ENCODE measurements at regions not wholly inside any gene's neighbourhood (a gene's known extent, or its start where the extent isn't known, plus 50 kb on each side); places are given as distances from the start of the nearest gene placed in this dataset.

DNA sequence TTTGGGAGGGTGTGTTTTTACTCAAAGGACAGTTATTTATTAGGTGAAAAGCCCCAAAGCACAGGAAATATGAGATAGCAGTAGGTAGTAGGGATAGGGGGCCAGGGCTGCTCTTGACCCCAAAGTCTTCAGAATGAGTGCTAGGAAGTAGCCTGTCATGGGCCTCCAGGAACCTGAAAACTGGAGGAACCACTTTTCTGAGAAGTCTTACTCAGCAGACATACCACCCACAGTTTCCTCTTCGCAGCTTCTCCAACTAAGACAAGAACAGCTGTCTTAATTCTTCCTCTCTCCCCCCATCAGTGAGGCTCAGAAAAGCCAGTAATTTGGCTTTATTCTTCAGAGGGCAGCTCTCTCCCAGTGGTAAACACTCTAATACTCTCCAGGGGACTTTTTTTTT lies 84.0 kb upstream of the CTSC start:
- Histone ChIP-seq H3K4me3 (ENCODE audit: low read length in 2 of 2) (no peak overlapping the region), H3K4me1 (ENCODE audit: control insufficient read depth, insufficient read depth, low read length) (peaks cover 6% of the 10 kb centered on the region), H3K9me3 (ENCODE audit: control insufficient read depth in 2 of 2, low read length in 2 of 2) (no peaks in the 10 kb centered on the region), H3K27me3 (ENCODE audit: control insufficient read depth in 1 of 2, insufficient read depth in 2 of 2, low read length in 2 of 2) (no peaks in the 10 kb centered on the region), H3K36me3 (ENCODE audit: control insufficient read depth in 2 of 2, insufficient read depth in 2 of 2, low read length in 2 of 2) (no peaks in the 10 kb centered on the region), H3K9ac (ENCODE audit: low read length in 2 of 2) (no peak overlapping the region), H3K27ac (ENCODE audit: low read length) (no peak overlapping the region)

DNA sequence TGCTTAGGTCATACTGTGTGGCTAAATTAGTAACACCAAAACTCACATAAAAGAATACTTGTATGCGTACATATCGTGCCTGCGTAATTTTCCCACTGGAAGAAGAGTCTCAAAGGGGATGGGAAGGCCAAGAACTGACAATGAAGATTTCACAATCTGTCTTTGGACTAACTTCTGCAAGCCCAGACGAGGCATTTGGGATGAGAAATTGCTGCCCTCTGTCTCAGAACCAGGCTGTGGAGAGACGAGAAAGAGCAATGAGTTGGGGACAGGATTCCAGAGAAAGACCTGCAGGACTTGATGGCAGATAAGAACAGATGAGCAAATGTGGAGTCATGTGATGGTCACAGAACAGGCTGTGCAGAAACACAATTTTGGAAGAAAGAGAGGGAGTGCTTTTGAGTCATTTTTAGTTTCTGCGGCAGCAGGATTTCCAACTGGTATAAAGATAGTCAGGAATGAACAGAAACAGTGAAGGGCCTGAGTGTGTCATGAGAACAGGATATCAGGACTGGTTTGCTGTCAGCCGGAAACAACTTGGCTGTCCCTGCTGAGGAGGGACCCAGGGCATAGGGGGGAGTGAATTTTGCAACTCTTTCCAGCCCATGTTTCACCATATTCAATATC lies 82.7 kb upstream of the CTSC start:
- Histone ChIP-seq H3K4me1 (ENCODE audit: control insufficient read depth, insufficient read depth, low read length) (peaks cover 10% of the 10 kb centered on the region), H3K9ac (ENCODE audit: low read length in 2 of 2) (no peak overlapping the region), H3K27ac (ENCODE audit: low read length) (peak overlapping the region; percentile 11), H3K27me3 (ENCODE audit: control insufficient read depth in 1 of 2, insufficient read depth in 2 of 2, low read length in 2 of 2) (no peaks in the 10 kb centered on the region), H3K9me3 (ENCODE audit: control insufficient read depth in 2 of 2, low read length in 2 of 2) (no peaks in the 10 kb centered on the region), H3K36me3 (ENCODE audit: control insufficient read depth in 2 of 2, insufficient read depth in 2 of 2, low read length in 2 of 2) (no peaks in the 10 kb centered on the region), H3K4me3 (ENCODE audit: low read length in 2 of 2) (no peak overlapping the region)

DNA sequence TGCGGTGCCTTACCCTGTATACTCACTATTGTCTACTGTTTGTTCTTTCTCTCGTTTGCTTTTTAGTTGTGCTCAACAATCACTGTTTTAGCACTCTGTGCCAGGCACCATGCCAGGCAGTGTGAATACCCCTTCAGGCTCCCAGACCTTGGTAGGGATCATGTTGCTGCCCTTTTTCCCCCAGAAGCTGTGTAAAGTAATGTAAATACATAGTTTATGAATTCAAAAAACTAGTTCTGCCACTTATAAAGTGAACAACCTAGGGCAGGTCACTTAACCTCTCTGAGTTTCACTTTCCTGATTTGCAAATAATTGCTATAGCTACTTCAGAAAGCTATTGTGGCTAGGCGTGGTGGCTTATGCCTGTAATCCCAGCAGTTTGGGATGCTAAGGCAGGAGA lies 81.0 kb upstream of the CTSC start:
- H3K9me3 ChIP-seq (ENCODE audit: control insufficient read depth in 2 of 2, low read length in 2 of 2), result no peaks in the 10 kb centered on the region
- H3K4me1 ChIP-seq (ENCODE audit: control insufficient read depth, insufficient read depth, low read length), result peaks cover 15% of the 10 kb centered on the region
- H3K9ac ChIP-seq (ENCODE audit: low read length in 2 of 2), result no peak overlapping the region
- H3K27ac ChIP-seq (ENCODE audit: low read length), result no peak overlapping the region
- H3K4me3 ChIP-seq (ENCODE audit: low read length in 2 of 2), result no peak overlapping the region
- H3K27me3 ChIP-seq (ENCODE audit: control insufficient read depth in 1 of 2, insufficient read depth in 2 of 2, low read length in 2 of 2), result no peaks in the 10 kb centered on the region
- H3K36me3 ChIP-seq (ENCODE audit: control insufficient read depth in 2 of 2, insufficient read depth in 2 of 2, low read length in 2 of 2), result no peaks in the 10 kb centered on the region

DNA sequence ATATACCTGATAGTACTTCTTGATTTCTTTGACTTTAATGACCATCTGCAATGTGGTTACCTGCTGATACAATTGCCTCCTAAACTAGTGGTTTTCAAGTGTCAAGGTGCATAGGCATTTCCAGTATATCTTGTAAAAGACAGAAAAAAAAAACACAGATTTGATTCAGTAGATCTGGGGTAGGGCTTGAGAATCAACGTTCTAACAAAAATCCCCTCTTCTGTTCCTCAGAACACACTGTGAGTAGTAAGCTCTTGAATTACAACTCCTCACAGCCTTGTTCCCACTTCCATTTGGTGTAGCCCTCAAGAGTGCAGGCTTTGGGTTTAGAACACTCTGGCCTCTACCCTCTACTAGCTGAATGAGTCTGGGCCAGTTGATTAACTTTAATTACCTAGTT lies 78.0 kb upstream of the CTSC start:
- no peak overlapping the region for H3K4me3 ChIP-seq (ENCODE audit: low read length in 2 of 2)
- H3K9me3 ChIP-seq (ENCODE audit: control insufficient read depth in 2 of 2, low read length in 2 of 2), result no peaks in the 10 kb centered on the region
- no peaks in the 10 kb centered on the region for H3K36me3 ChIP-seq (ENCODE audit: control insufficient read depth in 2 of 2, insufficient read depth in 2 of 2, low read length in 2 of 2)
- peaks cover 14% of the 10 kb centered on the region for H3K4me1 ChIP-seq (ENCODE audit: control insufficient read depth, insufficient read depth, low read length)
- no peaks in the 10 kb centered on the region for H3K27me3 ChIP-seq (ENCODE audit: control insufficient read depth in 1 of 2, insufficient read depth in 2 of 2, low read length in 2 of 2)
- no peak overlapping the region for H3K27ac ChIP-seq (ENCODE audit: low read length)
- H3K9ac ChIP-seq (ENCODE audit: low read length in 2 of 2), result no peak overlapping the region

DNA sequence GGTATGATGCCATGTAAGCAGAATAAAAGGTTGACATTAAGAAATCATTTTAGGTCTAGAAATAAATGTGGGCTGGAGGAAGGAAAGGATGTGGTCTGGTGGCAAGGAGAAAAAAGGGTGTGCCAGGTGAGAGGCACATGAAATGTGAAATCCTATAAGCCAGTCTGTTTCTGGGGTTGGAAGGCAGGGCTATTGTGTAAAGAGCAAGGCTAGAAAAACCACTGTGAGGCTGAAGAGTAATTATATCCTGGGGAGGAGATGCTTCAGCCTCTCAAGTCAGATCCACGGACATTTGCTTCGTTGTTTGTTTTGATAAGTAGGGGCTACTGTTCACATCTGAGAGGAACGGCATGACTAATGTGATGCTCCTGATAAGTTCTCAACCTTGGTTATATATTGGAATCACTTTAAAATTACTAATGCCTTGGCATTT lies 77.5 kb upstream of the CTSC start:
- Histone ChIP-seq H3K9ac (ENCODE audit: low read length in 2 of 2) (no peak overlapping the region), H3K9me3 (ENCODE audit: control insufficient read depth in 2 of 2, low read length in 2 of 2) (no peaks in the 10 kb centered on the region), H3K4me3 (ENCODE audit: low read length in 2 of 2) (no peak overlapping the region), H3K4me1 (ENCODE audit: control insufficient read depth, insufficient read depth, low read length) (peaks cover 12% of the 10 kb centered on the region), H3K27ac (ENCODE audit: low read length) (no peak overlapping the region), H3K27me3 (ENCODE audit: control insufficient read depth in 1 of 2, insufficient read depth in 2 of 2, low read length in 2 of 2) (no peaks in the 10 kb centered on the region), H3K36me3 (ENCODE audit: control insufficient read depth in 2 of 2, insufficient read depth in 2 of 2, low read length in 2 of 2) (no peaks in the 10 kb centered on the region)

DNA sequence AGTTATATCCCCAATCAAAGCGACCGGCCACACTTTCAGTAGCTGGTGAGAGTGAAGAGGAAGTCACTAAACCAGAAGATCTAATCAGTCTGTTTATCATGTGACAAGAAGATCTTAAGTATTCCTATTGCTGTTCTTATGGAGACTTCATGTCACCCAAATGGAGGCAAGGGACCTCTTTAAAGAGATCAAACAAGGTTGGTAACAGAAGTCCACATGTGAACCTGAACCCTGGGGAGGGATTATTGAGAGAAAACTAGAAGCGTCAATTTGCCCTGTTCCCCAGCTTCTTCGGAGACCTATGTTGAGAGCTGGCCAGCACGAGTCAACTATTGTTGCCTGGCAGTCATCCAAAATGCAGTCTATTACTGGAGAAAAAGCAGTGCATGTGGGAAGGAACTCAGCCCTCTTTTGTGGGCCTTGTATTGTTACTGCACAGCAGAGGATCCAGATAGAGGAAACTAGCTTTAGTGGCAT lies 76.9 kb upstream of the CTSC start:
- H3K27ac ChIP-seq (ENCODE audit: low read length), result no peak overlapping the region
- no peak overlapping the region for H3K9ac ChIP-seq (ENCODE audit: low read length in 2 of 2)
- no peaks in the 10 kb centered on the region for H3K9me3 ChIP-seq (ENCODE audit: control insufficient read depth in 2 of 2, low read length in 2 of 2)
- no peaks in the 10 kb centered on the region for H3K27me3 ChIP-seq (ENCODE audit: control insufficient read depth in 1 of 2, insufficient read depth in 2 of 2, low read length in 2 of 2)
- H3K36me3 ChIP-seq (ENCODE audit: control insufficient read depth in 2 of 2, insufficient read depth in 2 of 2, low read length in 2 of 2), result no peaks in the 10 kb centered on the region
- no peak overlapping the region for H3K4me3 ChIP-seq (ENCODE audit: low read length in 2 of 2)
- H3K4me1 ChIP-seq (ENCODE audit: control insufficient read depth, insufficient read depth, low read length), result peaks cover 12% of the 10 kb centered on the region

DNA sequence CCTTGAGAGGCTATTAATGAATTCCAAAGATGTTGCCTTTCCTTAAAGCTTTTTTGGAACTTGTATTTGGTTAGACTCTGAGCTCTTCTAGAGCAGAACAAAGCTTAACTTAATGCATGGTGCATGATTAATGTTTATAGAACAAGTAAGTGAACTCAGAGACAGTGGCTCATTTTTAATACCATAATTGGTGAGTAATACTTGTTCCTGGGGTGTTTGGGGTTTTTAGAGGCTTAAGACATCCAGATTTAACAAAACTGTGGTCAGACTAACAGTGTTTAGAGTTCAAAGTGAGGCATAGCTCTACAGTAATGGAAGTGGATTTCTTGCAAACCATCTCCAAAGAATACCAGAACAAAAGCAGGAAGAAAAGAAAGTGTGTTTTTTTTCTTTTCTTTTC lies 73.7 kb upstream of the CTSC start:
- Histone ChIP-seq H3K36me3 (ENCODE audit: control insufficient read depth in 2 of 2, insufficient read depth in 2 of 2, low read length in 2 of 2) (no peaks in the 10 kb centered on the region), H3K4me1 (ENCODE audit: control insufficient read depth, insufficient read depth, low read length) (peaks cover 9% of the 10 kb centered on the region), H3K9ac (ENCODE audit: low read length in 2 of 2) (no peak overlapping the region), H3K27ac (ENCODE audit: low read length) (no peak overlapping the region), H3K27me3 (ENCODE audit: control insufficient read depth in 1 of 2, insufficient read depth in 2 of 2, low read length in 2 of 2) (no peaks in the 10 kb centered on the region), H3K4me3 (ENCODE audit: low read length in 2 of 2) (no peak overlapping the region), H3K9me3 (ENCODE audit: control insufficient read depth in 2 of 2, low read length in 2 of 2) (no peaks in the 10 kb centered on the region)

DNA sequence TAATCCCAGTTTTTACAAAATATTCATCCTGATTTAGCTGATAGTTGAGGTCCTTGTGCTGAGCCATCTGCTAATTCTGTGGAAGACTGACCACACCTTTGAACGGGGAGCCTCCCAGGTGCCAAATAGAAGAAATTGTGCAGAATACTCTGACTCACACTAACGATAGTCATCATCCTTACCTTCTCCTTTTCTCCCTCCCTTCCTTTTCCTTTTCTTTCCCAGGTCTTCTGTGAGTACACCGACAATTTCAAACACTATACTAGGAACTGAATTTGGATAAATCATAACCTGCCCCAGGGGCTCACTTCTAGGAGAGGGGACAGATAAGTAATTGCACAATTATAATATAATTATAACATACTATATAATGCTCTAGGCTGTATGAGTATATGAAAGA lies 73.1 kb upstream of the CTSC start:
- Histone ChIP-seq H3K9me3 (ENCODE audit: control insufficient read depth in 2 of 2, low read length in 2 of 2) (no peaks in the 10 kb centered on the region), H3K4me3 (ENCODE audit: low read length in 2 of 2) (no peak overlapping the region), H3K9ac (ENCODE audit: low read length in 2 of 2) (no peak overlapping the region), H3K27ac (ENCODE audit: low read length) (no peak overlapping the region), H3K27me3 (ENCODE audit: control insufficient read depth in 1 of 2, insufficient read depth in 2 of 2, low read length in 2 of 2) (no peaks in the 10 kb centered on the region), H3K36me3 (ENCODE audit: control insufficient read depth in 2 of 2, insufficient read depth in 2 of 2, low read length in 2 of 2) (no peaks in the 10 kb centered on the region), H3K4me1 (ENCODE audit: control insufficient read depth, insufficient read depth, low read length) (peaks cover 9% of the 10 kb centered on the region)

DNA sequence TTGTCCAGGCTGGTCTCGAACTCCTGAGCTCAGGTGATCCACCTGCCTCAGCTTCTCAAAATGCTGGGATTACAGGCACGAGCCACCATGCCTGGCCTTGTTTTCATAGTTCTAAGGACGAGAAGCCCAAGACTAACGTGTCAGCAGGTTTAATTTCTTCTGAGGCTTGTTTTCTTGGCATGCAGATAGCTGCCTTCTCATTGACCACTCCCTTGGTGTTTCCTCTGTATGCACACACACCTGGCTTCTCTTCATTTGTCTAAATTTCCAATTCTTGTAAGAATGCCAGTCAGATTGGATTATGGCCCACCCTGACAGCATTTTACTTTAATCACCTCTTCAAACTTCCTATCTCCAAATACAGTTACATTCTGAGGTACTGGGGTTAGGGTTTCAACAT lies 72.5 kb upstream of the CTSC start:
- Histone ChIP-seq H3K9me3 (ENCODE audit: control insufficient read depth in 2 of 2, low read length in 2 of 2) (no peaks in the 10 kb centered on the region), H3K36me3 (ENCODE audit: control insufficient read depth in 2 of 2, insufficient read depth in 2 of 2, low read length in 2 of 2) (no peaks in the 10 kb centered on the region), H3K4me1 (ENCODE audit: control insufficient read depth, insufficient read depth, low read length) (peaks cover 5% of the 10 kb centered on the region), H3K27me3 (ENCODE audit: control insufficient read depth in 1 of 2, insufficient read depth in 2 of 2, low read length in 2 of 2) (no peaks in the 10 kb centered on the region), H3K27ac (ENCODE audit: low read length) (no peak overlapping the region), H3K4me3 (ENCODE audit: low read length in 2 of 2) (no peak overlapping the region), H3K9ac (ENCODE audit: low read length in 2 of 2) (no peak overlapping the region)

DNA sequence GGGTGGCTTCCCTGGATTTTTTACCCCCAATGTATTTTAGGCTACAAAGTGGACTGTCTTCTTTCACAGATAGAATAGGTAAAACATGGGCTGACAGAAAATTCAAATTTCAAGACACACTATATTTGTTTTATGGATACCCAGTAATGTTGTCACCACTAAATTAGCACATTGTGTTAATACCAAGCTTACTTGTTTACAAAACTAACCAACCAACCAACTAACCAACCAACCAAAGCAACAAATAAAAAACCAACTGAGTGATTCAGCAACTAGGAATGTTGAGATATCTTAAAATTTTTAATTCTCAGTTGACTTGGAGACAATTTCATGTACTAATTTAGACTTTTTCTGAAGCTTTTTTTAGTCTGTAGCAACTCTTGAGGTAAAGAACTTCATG lies 69.3 kb upstream of the CTSC start:
- no peak overlapping the region for H3K9ac ChIP-seq (ENCODE audit: low read length in 2 of 2)

DNA sequence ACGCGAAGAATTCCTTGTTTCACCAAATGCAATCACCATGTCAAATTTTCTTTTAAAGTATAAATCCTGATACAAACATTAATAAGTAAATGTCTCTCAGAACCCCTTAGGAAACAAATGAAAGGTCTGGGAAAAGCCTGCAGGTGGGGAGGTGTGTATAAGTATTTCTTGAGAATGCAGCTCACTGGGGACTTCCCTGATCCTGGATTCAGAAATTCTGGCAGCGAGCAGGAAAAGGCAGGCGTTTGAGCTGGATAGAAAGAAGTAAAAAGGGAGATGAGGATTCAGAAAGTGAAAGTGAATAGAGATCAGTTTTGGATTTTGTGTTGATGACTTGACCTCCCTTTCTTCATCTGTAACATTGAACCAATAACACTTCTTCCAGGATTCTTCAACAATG lies 68.3 kb upstream of the CTSC start:
- Histone ChIP-seq H3K4me3 (ENCODE audit: low read length in 2 of 2) (no peak overlapping the region), H3K9me3 (ENCODE audit: control insufficient read depth in 2 of 2, low read length in 2 of 2) (no peaks in the 10 kb centered on the region), H3K27me3 (ENCODE audit: control insufficient read depth in 1 of 2, insufficient read depth in 2 of 2, low read length in 2 of 2) (no peaks in the 10 kb centered on the region), H3K9ac (ENCODE audit: low read length in 2 of 2) (no peak overlapping the region), H3K27ac (ENCODE audit: low read length) (no peak overlapping the region), H3K4me1 (ENCODE audit: control insufficient read depth, insufficient read depth, low read length) (peaks cover 2% of the 10 kb centered on the region), H3K36me3 (ENCODE audit: control insufficient read depth in 2 of 2, insufficient read depth in 2 of 2, low read length in 2 of 2) (no peaks in the 10 kb centered on the region)

More for the DNA sequence above, 69.3 kb upstream of the CTSC start:
- Histone ChIP-seq H3K27me3 (ENCODE audit: control insufficient read depth in 1 of 2, insufficient read depth in 2 of 2, low read length in 2 of 2) (no peaks in the 10 kb centered on the region), H3K27ac (ENCODE audit: low read length) (no peak overlapping the region), H3K4me1 (ENCODE audit: control insufficient read depth, insufficient read depth, low read length) (peaks cover 2% of the 10 kb centered on the region), H3K9me3 (ENCODE audit: control insufficient read depth in 2 of 2, low read length in 2 of 2) (no peaks in the 10 kb centered on the region), H3K36me3 (ENCODE audit: control insufficient read depth in 2 of 2, insufficient read depth in 2 of 2, low read length in 2 of 2) (no peaks in the 10 kb centered on the region), H3K4me3 (ENCODE audit: low read length in 2 of 2) (no peak overlapping the region)

Measured in stomach smooth muscle (tissue), 2 donors.